Vagina (tissue), 2 donors: ENCODE measurements at regions not wholly inside any gene's neighbourhood (a gene's known extent, or its start where the extent isn't known, plus 50 kb on each side); places are given as distances from the start of the nearest gene placed in this dataset.

ENCODE experiments used
- CTCF ChIP-seq, 3 experiments: fragments of 450-650 bp in 2 of 3; fragments of 200-600 bp in 1 of 3; sonication (generic) in 1 of 3; IDR thresholded peaks; one replicate each; pipeline ENCODE4 v1.5.1; 2017 to 2019; ENCODE audit warnings: antibody characterized with exemption in 3 of 3, mild to moderate bottlenecking in 2 of 3, moderate library complexity in 2 of 3
- POLR2A ChIP-seq, 2 donors: fragments of 450-650 bp; IDR thresholded peaks; one replicate each; pipeline ENCODE4 v1.6.1; 2017; ENCODE audit warnings: antibody characterized with exemption in 2 of 2, mild to moderate bottlenecking in 2 of 2, moderate library complexity in 2 of 2
- POLR2AphosphoS5 ChIP-seq, 2 donors: sonication (generic); formaldehyde crosslinking; IDR thresholded peaks; one replicate each; pipeline ENCODE4 v1.9.0; 2017; ENCODE audit warnings: antibody characterized with exemption in 2 of 2, mild to moderate bottlenecking in 2 of 2, low read depth in 1 of 2; ENCODE audit not compliant: insufficient read depth in 1 of 2

GRCh38 chr2:5144159-5144558, 548.0 kb upstream of the SOX11 start:
- TF ChIP-seq CTCF (IDR thresholded peaks at IDR 0.05) = no peak
- TF ChIP-seq POLR2A (IDR thresholded peaks at IDR 0.05) = no peak
- TF ChIP-seq POLR2AphosphoS5 (IDR thresholded peaks at IDR 0.05; ENCODE audit: insufficient read depth in 1 of 2, low read depth in 1 of 2) = no peak
